Liver (tissue), 8 donors: ENCODE measurements at regions not wholly inside any gene's neighbourhood (a gene's known extent, or its start where the extent isn't known, plus 50 kb on each side); places are given as distances from the start of the nearest gene placed in this dataset.

Experiments used
- DNase-seq: peaks from one replicate; pipeline ENCODE4 v3.0.0-alpha.2; 2017; ENCODE audit warnings: low spot score
- H3K27ac ChIP-seq, 2 donors: one replicate each; pipeline ENCODE4 v1.7.0; 2013; ENCODE audit warnings: inconsistent platforms in 2 of 2, low read length in 2 of 2, control low read depth in 1 of 2, low read depth in 1 of 2, mild to moderate bottlenecking in 1 of 2
- H3K27me3 ChIP-seq, 4 donors: one replicate each; pipeline versions ENCODE4 v1.6.1 to v1.7.0; 2013; ENCODE audit warnings: low read length in 3 of 4, inconsistent platforms in 1 of 4, mild to moderate bottlenecking in 1 of 4, moderate library complexity in 1 of 4; ENCODE audit not compliant: control insufficient read depth in 4 of 4, insufficient read depth in 4 of 4
- H3K36me3 ChIP-seq, 4 donors: one replicate each; pipeline versions ENCODE4 v1.6.1 to v1.7.0; 2013; ENCODE audit warnings: low read length in 3 of 4, mild to moderate bottlenecking in 3 of 4, low read depth in 1 of 4, moderate library complexity in 1 of 4; ENCODE audit not compliant: control insufficient read depth in 4 of 4, insufficient read depth in 3 of 4
- H3K4me1 ChIP-seq, 4 donors: one replicate each; pipeline versions ENCODE4 v1.6.1 to v1.7.0; 2013; ENCODE audit warnings: low read length in 3 of 4, mild to moderate bottlenecking in 3 of 4, moderate library complexity in 1 of 4; ENCODE audit not compliant: control insufficient read depth in 4 of 4, insufficient read depth in 4 of 4
- H3K4me3 ChIP-seq, 3 donors: one replicate each; pipeline versions ENCODE4 v1.6.1 to v1.7.0; 2013; ENCODE audit warnings: low read length in 3 of 3, control low read depth in 1 of 3, low read depth in 1 of 3, mild to moderate bottlenecking in 1 of 3
- H3K9ac ChIP-seq, 2 donors: one replicate each; pipeline ENCODE4 v1.7.0; 2013; ENCODE audit warnings: low read length in 2 of 2, mild to moderate bottlenecking in 2 of 2, moderate library complexity in 2 of 2, control low read depth in 1 of 2, low read depth in 1 of 2
- H3K9me3 ChIP-seq, 4 donors: one replicate each; pipeline versions ENCODE4 v1.6.1 to v1.7.0; 2013; ENCODE audit warnings: low read length in 3 of 4; ENCODE audit not compliant: control insufficient read depth in 4 of 4
- ATF3 ChIP-seq: IDR thresholded peaks from 2 replicates; pipeline ENCODE4 v1.6.1; 2016; ENCODE audit warnings: antibody characterized with exemption
- CTCF ChIP-seq: fragments of 150-350 bp; IDR thresholded peaks from 2 replicates; pipeline ENCODE4 v1.5.1; 2017; ENCODE audit warnings: improper control_type of control experiment, low read depth, low read length; ENCODE audit not compliant: missing input control
- EGR1 ChIP-seq, 2 donors: IDR thresholded peaks; 2 replicates each; pipeline ENCODE4 v1.6.1; 2016 to 2018; ENCODE audit warnings: antibody characterized with exemption in 2 of 2, low read depth in 2 of 2
- FOXA1 ChIP-seq: IDR thresholded peaks from 2 replicates; pipeline ENCODE4 v1.6.1; 2016; ENCODE audit warnings: antibody characterized with exemption
- FOXA2 ChIP-seq: IDR thresholded peaks from 2 replicates; pipeline ENCODE4 v1.6.1; 2016; ENCODE audit warnings: antibody characterized with exemption
- GABPA ChIP-seq, 2 donors: IDR thresholded peaks in 1 of 2; conservative IDR thresholded peaks in 1 of 2; 2 replicates each; pipeline ENCODE4 v1.6.1; 2016; ENCODE audit warnings: antibody characterized with exemption in 2 of 2, mild to moderate bottlenecking in 1 of 2, moderate library complexity in 1 of 2
- HNF4A ChIP-seq, 2 donors: conservative IDR thresholded peaks; 2 replicates each; pipeline ENCODE4 v1.6.1; 2016; ENCODE audit warnings: antibody characterized with exemption in 2 of 2, mild to moderate bottlenecking in 2 of 2
- HNF4G ChIP-seq: IDR thresholded peaks from 2 replicates; pipeline ENCODE4 v1.6.1; 2016; ENCODE audit warnings: antibody characterized with exemption
- JUND ChIP-seq, 2 donors: IDR thresholded peaks; 2 replicates each; pipeline ENCODE4 v1.6.1; 2016; ENCODE audit warnings: antibody characterized with exemption in 2 of 2
- MAX ChIP-seq: IDR thresholded peaks from 2 replicates; pipeline ENCODE4 v1.6.1; 2016; ENCODE audit warnings: antibody characterized with exemption
- NR2F2 ChIP-seq: IDR thresholded peaks from 2 replicates; pipeline ENCODE4 v1.6.1; 2016; ENCODE audit warnings: antibody characterized with exemption
- RAD21 ChIP-seq, 2 donors: IDR thresholded peaks; 2 replicates each; pipeline ENCODE4 v1.6.1; 2016; ENCODE audit warnings: antibody characterized with exemption in 2 of 2, mild to moderate bottlenecking in 2 of 2
- REST ChIP-seq: IDR thresholded peaks from 2 replicates; pipeline ENCODE4 v1.6.1; 2016; ENCODE audit warnings: antibody characterized with exemption, mild to moderate bottlenecking
- RXRA ChIP-seq, 2 donors: IDR thresholded peaks; 2 replicates each; pipeline ENCODE4 v1.6.1; 2017 to 2018; ENCODE audit warnings: antibody characterized with exemption in 2 of 2, mild to moderate bottlenecking in 1 of 2
- TAF1 ChIP-seq: conservative IDR thresholded peaks from 2 replicates; pipeline ENCODE4 v1.6.1; 2016; ENCODE audit warnings: antibody characterized with exemption, mild to moderate bottlenecking
- YY1 ChIP-seq: IDR thresholded peaks from 2 replicates; pipeline ENCODE4 v1.6.1; 2016; ENCODE audit warnings: antibody characterized with exemption, mild to moderate bottlenecking
- ZBTB33 ChIP-seq: IDR thresholded peaks from 2 replicates; pipeline ENCODE4 v1.6.1; 2016; ENCODE audit warnings: antibody characterized with exemption
- WGBS: extraction: QIAGEN DNeasy Blood & Tissue Kit; methylation state at CpG from one replicate; pipeline ENCODE4 v1.1.7; 2013; 5-methylcytosine and 5-hydroxymethylcytosine counted together
- donor health status: healthy.
- donor health status: healthy.
- donor health status: healthy.
- donor health status: healthy.
- donor health status: healthy.

GRCh38 chr7:52537051-52537450 lies 498.4 kb upstream of the POM121L12 start (continued):
- no peak for TF ChIP-seq ZBTB33
- TF ChIP-seq CTCF: no peak

- no peak overlapping the region for H3K4me3 ChIP-seq
- H3K9ac ChIP-seq: no peak overlapping the region
- no peak for DNase-seq
- H3K4me1 ChIP-seq: no peaks in the 10 kb centered on the region
- TF ChIP-seq REST: no peak
- TF ChIP-seq ZBTB33: no peak
- TF ChIP-seq JUND (IDR thresholded peaks at IDR 0.05): no peak
- TF ChIP-seq RXRA (IDR thresholded peaks at IDR 0.05): no peak
- TF ChIP-seq EGR1 (IDR thresholded peaks at IDR 0.05; ENCODE audit: low read depth in 2 of 2): no peak
- no peak for TF ChIP-seq YY1
- TF ChIP-seq FOXA2: no peak
- no peak for TF ChIP-seq ATF3
- TF ChIP-seq FOXA1: no peak
- TF ChIP-seq NR2F2: no peak
- TF ChIP-seq HNF4A (conservative IDR thresholded peaks at IDR 0.05): no peak
- TF ChIP-seq RAD21 (IDR thresholded peaks at IDR 0.05): no peak
- TF ChIP-seq MAX: no peak
- TF ChIP-seq HNF4G: no peak
- TF ChIP-seq CTCF: no peak
- no peak for TF ChIP-seq TAF1
- no peak for TF ChIP-seq GABPA (IDR thresholded peaks at IDR 0.05 in 1 of 2, conservative IDR thresholded peaks at IDR 0.05 in 1 of 2)
- H3K27ac ChIP-seq: no peak overlapping the region
- H3K36me3 ChIP-seq: no peaks in the 10 kb centered on the region
- WGBS: 59% methylated on average over 3 of the region's 3 CpGs
- H3K27me3 ChIP-seq: no peaks in the 10 kb centered on the region
- no peaks in the 10 kb centered on the region for H3K9me3 ChIP-seq
Observed at GRCh38 chr7:52525772-52526341, 509.6 kb upstream of the POM121L12 start.
